Testis (tissue), 2 donors: ENCODE measurements at regions not wholly inside any gene's neighbourhood (a gene's known extent, or its start where the extent isn't known, plus 50 kb on each side); places are given as distances from the start of the nearest gene placed in this dataset.

Source experiments
- DNase-seq: peaks from one replicate; pipeline ENCODE4 v3.0.0-alpha.2; 2019
- H3K27ac ChIP-seq, 2 donors: fragments of 200-600 bp; sonication (generic); one replicate each; pipeline ENCODE4 v1.5.1; 2019
- H3K27me3 ChIP-seq: fragments of 200-600 bp; sonication (generic); one replicate; pipeline ENCODE4 v1.5.1; 2019
- H3K36me3 ChIP-seq: fragments of 200-600 bp; sonication (generic); one replicate; pipeline ENCODE4 v1.5.1; 2017; ENCODE audit warnings: low read depth; ENCODE audit errors: missing control alignments
- H3K4me1 ChIP-seq: fragments of 200-600 bp; sonication (generic); one replicate; pipeline ENCODE4 v1.5.1; 2019
- H3K4me3 ChIP-seq, 2 donors: fragments of 200-600 bp; sonication (generic); one replicate each; pipeline ENCODE4 v1.5.1; 2017 to 2019
- H3K9me3 ChIP-seq: fragments of 200-600 bp; sonication (generic); one replicate; pipeline ENCODE4 v1.5.1; 2017
- POLR2A ChIP-seq: fragments of 450-650 bp; IDR thresholded peaks from one replicate; pipeline ENCODE4 v1.6.1; 2017; ENCODE audit warnings: antibody characterized with exemption, mild to moderate bottlenecking, moderate library complexity
- WGBS, 2 donors: methylation state at CpG; one replicate each; pipeline ENCODE4 v1.1.5; 2018; 5-methylcytosine and 5-hydroxymethylcytosine counted together
- intact Hi-C: fragments of 100-400 bp; cut with DNase I; formaldehyde crosslinking; loops from one replicate; pipeline ENCODE4 v1.15.1; 2023; ENCODE audit warnings: low total_unique reads
- TF ChIP-seq, protein P1 (sequence below), 3 experiments: fragments of 450-650 bp in 2 of 3; fragments of 200-600 bp in 1 of 3; sonication (generic) in 1 of 3; IDR thresholded peaks; one replicate each; pipeline ENCODE4 v1.5.1; 2016 to 2019; ENCODE audit warnings: antibody characterized with exemption in 3 of 3, mild to moderate bottlenecking in 2 of 3, moderate library complexity in 1 of 3

DNA sequence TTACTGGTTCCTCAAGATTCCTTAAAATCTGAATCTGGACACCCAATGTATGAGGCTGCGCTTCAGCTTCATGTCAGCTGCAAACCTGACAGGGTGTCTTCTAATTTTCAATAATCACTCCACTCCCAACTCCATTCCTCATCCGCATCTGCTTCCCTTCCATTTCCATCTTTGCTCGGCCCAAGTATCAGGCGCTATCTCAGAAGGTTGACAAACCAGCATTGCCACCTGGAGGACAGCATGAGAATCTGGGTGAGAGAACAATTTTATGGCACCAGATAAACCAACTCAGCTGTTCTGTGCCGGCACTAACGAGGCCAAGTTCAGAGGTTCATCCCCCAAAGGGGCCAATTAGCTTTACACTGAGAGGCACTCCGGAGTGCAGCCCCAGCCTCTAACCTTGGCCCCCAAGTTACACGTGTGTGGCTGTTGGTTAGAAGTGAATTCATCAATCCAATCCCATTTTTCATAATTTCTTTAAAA is 79.1 kb upstream of the LMO2 start:
- Histone ChIP-seq H3K4me1 (no peaks in the 10 kb centered on the region), H3K27ac (no peak overlapping the region), H3K36me3 (no peaks in the 10 kb centered on the region), H3K4me3 (no peak overlapping the region), H3K27me3 (no peaks in the 10 kb centered on the region), H3K9me3 (no peaks in the 10 kb centered on the region)
- TF ChIP-seq, protein P1, sequence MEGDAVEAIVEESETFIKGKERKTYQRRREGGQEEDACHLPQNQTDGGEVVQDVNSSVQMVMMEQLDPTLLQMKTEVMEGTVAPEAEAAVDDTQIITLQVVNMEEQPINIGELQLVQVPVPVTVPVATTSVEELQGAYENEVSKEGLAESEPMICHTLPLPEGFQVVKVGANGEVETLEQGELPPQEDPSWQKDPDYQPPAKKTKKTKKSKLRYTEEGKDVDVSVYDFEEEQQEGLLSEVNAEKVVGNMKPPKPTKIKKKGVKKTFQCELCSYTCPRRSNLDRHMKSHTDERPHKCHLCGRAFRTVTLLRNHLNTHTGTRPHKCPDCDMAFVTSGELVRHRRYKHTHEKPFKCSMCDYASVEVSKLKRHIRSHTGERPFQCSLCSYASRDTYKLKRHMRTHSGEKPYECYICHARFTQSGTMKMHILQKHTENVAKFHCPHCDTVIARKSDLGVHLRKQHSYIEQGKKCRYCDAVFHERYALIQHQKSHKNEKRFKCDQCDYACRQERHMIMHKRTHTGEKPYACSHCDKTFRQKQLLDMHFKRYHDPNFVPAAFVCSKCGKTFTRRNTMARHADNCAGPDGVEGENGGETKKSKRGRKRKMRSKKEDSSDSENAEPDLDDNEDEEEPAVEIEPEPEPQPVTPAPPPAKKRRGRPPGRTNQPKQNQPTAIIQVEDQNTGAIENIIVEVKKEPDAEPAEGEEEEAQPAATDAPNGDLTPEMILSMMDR (IDR thresholded peaks at IDR 0.05), result peak; percentile 40 to 58 (median 44)
- no peak for TF ChIP-seq POLR2A
- WGBS, 2 donors, result 15 to 17% methylated on average over 8 of the region's 8 CpGs
- intact Hi-C loops, result loop anchor here (5.0 kb wide), 1 partner anchor 114 kb away; no protein-coding TSS in a partner anchor
- DNase-seq, result peak; percentile 75

DNA sequence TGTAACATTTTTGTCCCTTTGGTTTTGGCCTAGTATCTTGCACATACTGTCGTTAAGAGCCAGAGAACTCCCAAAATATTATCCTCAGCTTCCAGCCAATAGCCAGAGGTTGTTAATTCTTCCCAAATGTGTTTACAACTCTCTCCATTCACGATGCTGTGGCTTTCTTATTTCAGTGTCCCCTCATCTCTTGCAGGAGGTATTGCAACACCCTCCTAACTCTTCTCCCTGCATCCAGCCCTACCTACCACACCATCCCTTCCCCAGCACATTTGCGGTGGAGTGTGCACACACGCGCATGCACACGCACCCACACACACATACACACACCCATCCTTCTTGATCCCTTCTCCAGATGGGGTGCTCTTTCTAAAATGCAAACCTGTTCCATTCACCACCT is 75.6 kb upstream of the LMO2 start:
- Histone ChIP-seq H3K27me3 (no peaks in the 10 kb centered on the region), H3K27ac (no peak overlapping the region), H3K36me3 (no peaks in the 10 kb centered on the region), H3K4me3 (no peak overlapping the region), H3K9me3 (no peaks in the 10 kb centered on the region), H3K4me1 (no peaks in the 10 kb centered on the region)
- 83% methylated on average over 6 of the region's 6 CpGs for WGBS, 2 donors
- intact Hi-C loops, result no loop called here
- TF ChIP-seq POLR2A, result no peak
- TF ChIP-seq, protein P1 (IDR thresholded peaks at IDR 0.05), result no peak
- no peak for DNase-seq

DNA sequence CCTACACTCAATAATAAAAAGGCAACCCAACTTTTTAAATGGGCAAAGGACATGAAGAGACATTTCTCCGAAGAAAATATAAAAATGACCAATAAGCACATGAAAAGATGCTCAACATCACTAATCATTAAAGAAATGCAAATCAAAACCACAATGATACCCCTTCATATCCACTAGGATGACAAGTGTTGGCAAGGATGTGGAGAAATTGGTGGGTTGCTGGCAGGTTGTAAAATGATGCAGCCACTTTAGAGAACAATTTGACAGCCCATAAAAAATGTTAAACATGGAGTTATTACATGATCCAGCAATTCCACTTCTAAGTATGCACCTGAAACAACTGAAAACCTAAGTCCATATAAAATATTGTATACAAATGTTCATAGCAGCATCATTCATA is 73.2 kb upstream of the LMO2 start:
- Histone ChIP-seq H3K9me3 (no peaks in the 10 kb centered on the region), H3K27ac (no peak overlapping the region), H3K36me3 (no peaks in the 10 kb centered on the region), H3K27me3 (no peaks in the 10 kb centered on the region), H3K4me1 (no peaks in the 10 kb centered on the region), H3K4me3 (no peak overlapping the region)
- intact Hi-C loops, result no loop called here
- 81 to 96% methylated on average over 1 of the region's 1 CpG for WGBS, 2 donors
- DNase-seq, result no peak
- TF ChIP-seq, protein P1 (IDR thresholded peaks at IDR 0.05), result no peak
- no peak for TF ChIP-seq POLR2A

DNA sequence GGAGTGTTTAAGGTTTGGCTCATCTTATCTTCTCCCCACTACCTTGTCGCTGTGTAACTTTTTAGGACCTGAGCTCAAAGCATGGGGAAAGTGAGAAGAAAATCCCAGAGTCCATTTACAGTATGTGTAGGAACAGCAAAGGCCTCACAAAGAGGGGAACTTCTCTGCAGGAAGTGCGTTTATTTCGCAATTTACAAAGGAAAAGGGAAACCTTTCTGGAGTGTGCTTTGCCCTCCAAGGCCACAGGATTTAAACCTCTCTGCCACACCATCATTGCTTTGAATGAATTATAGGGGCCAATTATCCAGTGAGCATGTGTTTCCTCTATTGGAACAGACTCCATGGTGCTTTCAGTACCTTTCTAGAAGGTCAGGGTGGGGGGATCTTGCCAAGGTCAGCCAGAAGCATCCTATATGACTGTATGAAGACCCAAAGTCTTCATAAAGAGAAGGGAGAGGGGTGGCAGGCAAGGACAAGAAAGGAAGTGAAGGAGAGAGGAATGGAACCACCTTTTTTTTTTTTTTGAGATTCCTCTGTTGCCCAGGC is 68.1 kb upstream of the LMO2 start:
- Histone ChIP-seq H3K27me3 (no peaks in the 10 kb centered on the region), H3K4me3 (no peak overlapping the region), H3K9me3 (no peaks in the 10 kb centered on the region), H3K4me1 (no peaks in the 10 kb centered on the region), H3K27ac (no peak overlapping the region), H3K36me3 (no peaks in the 10 kb centered on the region)
- no peak for DNase-seq
- TF ChIP-seq, protein P1 (IDR thresholded peaks at IDR 0.05), result no peak
- TF ChIP-seq POLR2A, result no peak
- 71 to 77% methylated on average over 3 of the region's 3 CpGs for WGBS, 2 donors
- intact Hi-C loops, result no loop called here

DNA sequence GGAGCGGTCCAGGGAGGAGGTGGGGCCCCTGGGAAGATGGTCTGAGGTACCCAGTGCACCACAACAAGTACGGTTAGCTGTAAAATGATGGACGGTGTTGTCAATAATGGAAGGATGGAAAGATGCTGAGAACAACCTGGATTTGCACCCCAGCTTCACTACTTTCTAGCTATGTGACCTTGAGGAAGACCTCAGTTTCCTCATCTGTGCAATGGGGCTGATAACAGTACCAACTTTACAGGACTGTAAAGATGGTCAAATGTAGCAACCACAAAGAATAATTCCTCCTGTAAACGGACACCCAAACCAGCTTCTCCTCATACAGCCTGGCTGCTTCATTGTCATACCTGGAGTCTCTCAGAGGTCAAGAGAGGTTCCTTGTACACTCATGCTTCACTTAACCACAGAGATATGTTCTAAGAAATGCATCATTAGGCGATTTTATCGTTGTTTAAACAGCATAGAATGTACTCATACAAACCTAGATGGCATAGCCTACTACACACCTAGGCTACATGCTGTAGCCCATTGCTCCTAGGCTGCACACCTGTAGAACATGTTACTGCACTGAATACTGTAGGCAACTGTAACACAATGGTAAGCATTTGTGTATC is 65.5 kb upstream of the LMO2 start:
- TF ChIP-seq POLR2A, result no peak
- TF ChIP-seq, protein P1 (IDR thresholded peaks at IDR 0.05), result no peak
- WGBS, 2 donors, result 85 to 92% methylated on average over 6 of the region's 6 CpGs
- H3K27ac ChIP-seq, result no peak overlapping the region
- no peak overlapping the region for H3K4me3 ChIP-seq
- no peak for DNase-seq
- H3K4me1 ChIP-seq, result no peaks in the 10 kb centered on the region
- no peaks in the 10 kb centered on the region for H3K9me3 ChIP-seq
- intact Hi-C loops, result no loop called here
- no peaks in the 10 kb centered on the region for H3K27me3 ChIP-seq
- H3K36me3 ChIP-seq, result no peaks in the 10 kb centered on the region
